ENCODE measurements at regions not wholly inside any gene's neighbourhood (a gene's known extent, or its start where the extent isn't known, plus 50 kb on each side); places are given as distances from the start of the nearest gene placed in this dataset.

GRCh38 chr2:129619471-129619870 lies 360.0 kb upstream of the RAB6C start:
- Histone ChIP-seq H3K4me1 (no peaks in the 10 kb centered on the region), H3K9me3 (no peaks in the 10 kb centered on the region), H3K4me3 (ENCODE audit: low read depth, low read length) (no peak overlapping the region), H3K27me3 (replicated peaks; ENCODE audit: control insufficient read depth, insufficient read depth, low read length) (no peaks in the 10 kb centered on the region; the same call in 1 of the 2 replicates), H3K36me3 (ENCODE audit: control insufficient read depth, insufficient read depth, low read length) (no peaks in the 10 kb centered on the region)
- ChIA-PET CTCF (no interaction called here), POLR2A (no interaction called here)
- intact Hi-C loops (cut with micrococcal nuclease; ENCODE audit: unreplicated experiment), result no loop called here
- H3K4me1 Mint-ChIP-seq (ENCODE audit: low read depth, unreplicated experiment), result no peaks in the 10 kb centered on the region
- H3K9me3 Mint-ChIP-seq (ENCODE audit: unreplicated experiment), result no peaks in the 10 kb centered on the region
- no peak overlapping the region for H3K4me3 Mint-ChIP-seq (ENCODE audit: unreplicated experiment)
- TF ChIP-seq CTCF (IDR thresholded peaks at IDR 0.05; ENCODE audit: insufficient read depth in 1 of 2, low read depth in 1 of 2, low read length in 1 of 2, severe bottlenecking in 1 of 2, unreplicated experiment in 1 of 2), result no peak
- no peaks in the 10 kb centered on the region for H3K36me3 Mint-ChIP-seq (ENCODE audit: insufficient read depth, unreplicated experiment)
- DNase-seq, result no peak
- no TSS peak for BruUV-seq (replicated peaks)
- peaks cover 35% of the 10 kb centered on the region for H3K27me3 Mint-ChIP-seq (ENCODE audit: insufficient read depth, unreplicated experiment)
- no peak overlapping the region for H3K27ac Mint-ChIP-seq (ENCODE audit: unreplicated experiment)

GRCh38 chr2:129620411-129620810 lies 359.1 kb upstream of the RAB6C start:
- H3K4me1 Mint-ChIP-seq (ENCODE audit: low read depth, unreplicated experiment), result no peaks in the 10 kb centered on the region
- no peaks in the 10 kb centered on the region; the same call in 1 of the 2 replicates for H3K27me3 ChIP-seq (replicated peaks; ENCODE audit: control insufficient read depth, insufficient read depth, low read length)
- no peaks in the 10 kb centered on the region for H3K9me3 ChIP-seq
- H3K36me3 ChIP-seq (ENCODE audit: control insufficient read depth, insufficient read depth, low read length), result no peaks in the 10 kb centered on the region
- no peak overlapping the region for H3K4me3 ChIP-seq (ENCODE audit: low read depth, low read length)
- intact Hi-C loops (cut with micrococcal nuclease; ENCODE audit: unreplicated experiment), result no loop called here
- H3K27me3 Mint-ChIP-seq (ENCODE audit: insufficient read depth, unreplicated experiment), result peaks cover 29% of the 10 kb centered on the region
- CTCF ChIA-PET, result no interaction called here
- no peak for TF ChIP-seq CTCF (IDR thresholded peaks at IDR 0.05; ENCODE audit: insufficient read depth in 1 of 2, low read depth in 1 of 2, low read length in 1 of 2, severe bottlenecking in 1 of 2, unreplicated experiment in 1 of 2)
- no peak overlapping the region for H3K4me3 Mint-ChIP-seq (ENCODE audit: unreplicated experiment)
- H3K4me1 ChIP-seq, result no peaks in the 10 kb centered on the region
- H3K9me3 Mint-ChIP-seq (ENCODE audit: unreplicated experiment), result no peaks in the 10 kb centered on the region
- POLR2A ChIA-PET, result no interaction called here
- no peaks in the 10 kb centered on the region for H3K36me3 Mint-ChIP-seq (ENCODE audit: insufficient read depth, unreplicated experiment)
- no peak overlapping the region for H3K27ac Mint-ChIP-seq (ENCODE audit: unreplicated experiment)
- DNase-seq, result no peak
- no TSS peak for BruUV-seq (replicated peaks)

- Mint-ChIP-seq H3K4me1 (ENCODE audit: low read depth, unreplicated experiment) (no peaks in the 10 kb centered on the region), H3K27ac (ENCODE audit: unreplicated experiment) (no peak overlapping the region), H3K36me3 (ENCODE audit: insufficient read depth, unreplicated experiment) (no peaks in the 10 kb centered on the region), H3K27me3 (ENCODE audit: insufficient read depth, unreplicated experiment) (peaks cover 16% of the 10 kb centered on the region), H3K9me3 (ENCODE audit: unreplicated experiment) (no peaks in the 10 kb centered on the region), H3K4me3 (ENCODE audit: unreplicated experiment) (no peak overlapping the region)
- Histone ChIP-seq H3K9me3 (no peaks in the 10 kb centered on the region), H3K27me3 (replicated peaks; ENCODE audit: control insufficient read depth, insufficient read depth, low read length) (no peaks in the 10 kb centered on the region; the same call in 1 of the 2 replicates), H3K4me1 (no peaks in the 10 kb centered on the region), H3K4me3 (ENCODE audit: low read depth, low read length) (no peak overlapping the region), H3K36me3 (ENCODE audit: control insufficient read depth, insufficient read depth, low read length) (no peaks in the 10 kb centered on the region)
- TF ChIP-seq CTCF (IDR thresholded peaks at IDR 0.05; ENCODE audit: insufficient read depth in 1 of 2, low read depth in 1 of 2, low read length in 1 of 2, severe bottlenecking in 1 of 2, unreplicated experiment in 1 of 2), result no peak
- ChIA-PET CTCF (no interaction called here), POLR2A (no interaction called here)
- intact Hi-C loops (cut with micrococcal nuclease; ENCODE audit: unreplicated experiment), result no loop called here
- no TSS peak for BruUV-seq (replicated peaks)
- DNase-seq, result no peak
These were observed 355.7 kb upstream of the RAB6C start for GRCh38 chr2:129623783-129624182.

All from Caco-2 (cell line).